ENCODE measurements at regions not wholly inside any gene's neighbourhood (a gene's known extent, or its start where the extent isn't known, plus 50 kb on each side); places are given as distances from the start of the nearest gene placed in this dataset.

GRCh38 chr12:42922505-42922850 lies 332.9 kb upstream of the PRICKLE1 start:
- TF ChIP-seq, protein P1, sequence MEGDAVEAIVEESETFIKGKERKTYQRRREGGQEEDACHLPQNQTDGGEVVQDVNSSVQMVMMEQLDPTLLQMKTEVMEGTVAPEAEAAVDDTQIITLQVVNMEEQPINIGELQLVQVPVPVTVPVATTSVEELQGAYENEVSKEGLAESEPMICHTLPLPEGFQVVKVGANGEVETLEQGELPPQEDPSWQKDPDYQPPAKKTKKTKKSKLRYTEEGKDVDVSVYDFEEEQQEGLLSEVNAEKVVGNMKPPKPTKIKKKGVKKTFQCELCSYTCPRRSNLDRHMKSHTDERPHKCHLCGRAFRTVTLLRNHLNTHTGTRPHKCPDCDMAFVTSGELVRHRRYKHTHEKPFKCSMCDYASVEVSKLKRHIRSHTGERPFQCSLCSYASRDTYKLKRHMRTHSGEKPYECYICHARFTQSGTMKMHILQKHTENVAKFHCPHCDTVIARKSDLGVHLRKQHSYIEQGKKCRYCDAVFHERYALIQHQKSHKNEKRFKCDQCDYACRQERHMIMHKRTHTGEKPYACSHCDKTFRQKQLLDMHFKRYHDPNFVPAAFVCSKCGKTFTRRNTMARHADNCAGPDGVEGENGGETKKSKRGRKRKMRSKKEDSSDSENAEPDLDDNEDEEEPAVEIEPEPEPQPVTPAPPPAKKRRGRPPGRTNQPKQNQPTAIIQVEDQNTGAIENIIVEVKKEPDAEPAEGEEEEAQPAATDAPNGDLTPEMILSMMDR (IDR thresholded peaks at IDR 0.05; ENCODE audit: low read depth, low read length, missing control alignments) = no peak
- no peak for DNase-seq (ENCODE audit: low read depth)
- no peak overlapping the region for H3K4me3 ChIP-seq (ENCODE audit: low read depth, low read length)

DNA sequence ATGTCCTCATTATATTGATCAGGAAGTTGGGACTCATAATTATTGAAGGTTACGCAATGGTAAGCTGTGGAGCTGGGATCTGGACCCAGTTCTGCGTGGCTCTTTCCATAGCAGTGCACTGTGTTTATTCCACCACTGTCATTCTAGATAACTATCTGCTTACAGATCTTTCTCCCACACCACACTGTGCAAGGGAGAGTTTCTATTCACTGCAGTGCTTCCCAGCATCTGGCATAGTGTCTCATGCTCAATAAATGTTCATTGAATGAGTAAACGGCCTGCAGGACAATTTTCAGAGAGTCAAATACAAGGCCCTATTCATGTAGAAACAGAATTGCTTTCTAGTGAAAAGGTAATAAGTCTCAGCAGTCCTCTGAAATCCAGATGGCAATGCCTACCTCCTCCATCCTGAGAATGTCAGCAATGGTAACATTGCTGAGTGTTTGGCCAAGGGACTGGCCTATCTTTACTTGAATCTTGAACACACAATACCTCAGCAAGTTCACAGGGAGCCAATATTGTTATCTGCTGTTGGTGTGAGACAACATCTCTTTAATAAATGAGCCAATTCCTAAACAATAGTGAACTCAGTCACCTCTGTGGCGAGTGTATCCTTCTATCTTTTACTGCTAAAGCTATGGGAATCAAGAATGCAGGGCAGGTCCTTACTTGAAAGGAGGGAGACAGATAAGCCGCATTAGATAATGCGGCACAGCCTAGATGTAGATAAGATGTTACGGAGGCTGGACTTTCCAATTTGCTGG lies 332.4 kb upstream of the PRICKLE1 start:
- TF ChIP-seq, protein P1 (IDR thresholded peaks at IDR 0.05; ENCODE audit: low read depth, low read length, missing control alignments) = no peak
- DNase-seq (ENCODE audit: low read depth) = no peak
- H3K4me3 ChIP-seq (ENCODE audit: low read depth, low read length) = no peak overlapping the region

DNA sequence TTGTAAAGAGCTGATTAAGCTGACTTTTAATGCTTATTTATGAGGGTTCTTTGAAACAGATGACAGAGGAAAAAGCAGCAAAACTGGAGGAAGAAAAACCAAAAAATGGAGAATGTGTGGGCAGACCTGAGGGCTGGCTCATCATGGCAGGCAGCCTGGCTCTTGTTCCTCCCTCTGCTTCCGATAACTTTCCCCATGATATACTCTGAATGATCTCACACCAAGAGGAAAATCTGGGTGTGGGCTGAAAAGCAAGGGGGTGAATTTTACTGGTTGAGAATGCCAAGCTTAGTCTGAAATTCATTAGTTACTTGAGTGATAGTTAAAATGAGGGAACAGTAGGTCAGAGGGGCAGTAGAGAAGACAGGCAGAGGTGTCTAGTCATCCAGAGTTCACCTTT lies 330.1 kb upstream of the PRICKLE1 start:
- H3K4me3 ChIP-seq (ENCODE audit: low read depth, low read length) = no peak overlapping the region
- DNase-seq (ENCODE audit: low read depth) = no peak
- TF ChIP-seq, protein P1 (IDR thresholded peaks at IDR 0.05; ENCODE audit: low read depth, low read length, missing control alignments) = no peak

DNA sequence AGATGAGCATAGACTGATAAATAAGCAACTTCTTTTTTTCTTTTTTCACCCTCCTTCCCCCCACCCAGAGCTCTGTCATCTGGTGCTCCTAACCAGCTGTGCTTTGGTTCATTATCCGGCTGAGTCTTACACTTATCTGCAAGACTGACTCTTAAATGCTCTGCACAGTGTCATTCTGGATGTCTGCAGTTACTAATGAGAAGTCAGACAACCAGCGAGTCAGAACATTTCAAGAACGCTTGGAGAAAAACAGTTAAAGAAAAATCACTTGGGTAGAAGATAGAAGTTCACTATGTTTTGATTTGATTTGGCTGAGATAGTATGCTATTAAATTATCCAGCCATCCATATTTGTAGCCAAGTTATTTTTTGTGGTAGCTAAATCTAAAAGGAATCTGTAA lies 328.9 kb upstream of the PRICKLE1 start:
- DNase-seq (ENCODE audit: low read depth) = no peak
- TF ChIP-seq, protein P1 (IDR thresholded peaks at IDR 0.05; ENCODE audit: low read depth, low read length, missing control alignments) = no peak

DNA sequence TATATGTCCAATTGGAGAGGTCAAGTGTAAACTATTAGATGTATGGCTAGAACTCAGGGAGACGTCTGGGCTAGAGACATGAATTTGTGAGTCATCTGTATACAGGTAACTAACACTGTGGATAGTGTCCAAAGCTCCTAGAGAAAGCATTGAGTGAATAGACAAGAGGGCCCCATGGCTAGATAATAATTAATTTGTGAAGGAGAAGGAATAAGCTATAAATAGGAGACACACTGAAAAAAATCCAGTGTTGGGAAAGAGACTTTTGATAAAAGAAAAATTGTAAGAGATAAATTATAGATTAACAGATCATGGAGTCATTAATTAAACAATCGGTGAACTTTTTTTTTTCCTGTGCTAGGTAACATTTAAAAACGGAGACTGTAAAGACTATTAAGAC lies 326.6 kb upstream of the PRICKLE1 start:
- no peak overlapping the region for H3K4me3 ChIP-seq (ENCODE audit: low read depth, low read length)
- TF ChIP-seq, protein P1 (IDR thresholded peaks at IDR 0.05; ENCODE audit: low read depth, low read length, missing control alignments) = no peak
- DNase-seq (ENCODE audit: low read depth) = no peak

More for the DNA sequence above, 328.9 kb upstream of the PRICKLE1 start:
- H3K4me3 ChIP-seq (ENCODE audit: low read depth, low read length) = no peak overlapping the region

- no peak for DNase-seq (ENCODE audit: low read depth)
- no peak overlapping the region for H3K4me3 ChIP-seq (ENCODE audit: low read depth, low read length)
- TF ChIP-seq, protein P1 (IDR thresholded peaks at IDR 0.05; ENCODE audit: low read depth, low read length, missing control alignments) = no peak
Observed at GRCh38 chr12:42915426-42915825, 325.9 kb upstream of the PRICKLE1 start.

DNA sequence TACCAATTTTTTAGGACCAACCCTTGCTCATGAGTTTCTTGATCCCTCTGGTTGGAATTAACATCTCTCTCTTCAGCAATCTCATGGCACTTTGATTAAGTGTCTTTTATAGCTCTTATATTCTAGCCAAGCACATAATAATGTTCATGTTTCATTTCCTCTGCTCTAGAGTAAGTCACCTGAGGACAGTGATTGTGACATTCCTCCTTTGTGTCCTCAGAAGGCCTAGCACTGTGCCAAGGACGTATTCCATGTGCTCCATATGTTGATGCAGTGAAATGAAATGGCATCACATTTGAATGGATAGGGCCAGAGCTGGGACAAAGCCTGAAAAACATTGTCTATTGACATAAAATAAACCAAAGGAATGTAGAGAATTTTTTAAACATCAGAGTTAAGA lies 322.8 kb upstream of the PRICKLE1 start:
- TF ChIP-seq, protein P1 (IDR thresholded peaks at IDR 0.05; ENCODE audit: low read depth, low read length, missing control alignments) = no peak
- H3K4me3 ChIP-seq (ENCODE audit: low read depth, low read length) = no peak overlapping the region
- DNase-seq (ENCODE audit: low read depth) = no peak
